GM19452 (cell line): ENCODE measurements at regions not wholly inside any gene's neighbourhood (a gene's known extent, or its start where the extent isn't known, plus 50 kb on each side); places are given as distances from the start of the nearest gene placed in this dataset.
A peak's percentile ranks its signal among the peaks of the same experiment; 100 is the strongest.
"Not testable (repeated sequence)": the region's sequence is repeated elsewhere in the genome, so short reads cannot be mapped to it uniquely, and the experiment has no call there.

Experiments used
- ATAC-seq: cut with Tn5 transposase; IDR thresholded peaks from one replicate; pipeline ENCODE4 v1.9.1; 2021; ENCODE audit not compliant: unreplicated experiment

GRCh38 chr6:145119081-145119480 is 616.2 kb downstream of the EPM2A start:
- ATAC-seq = no peak

GRCh38 chr6:145132709-145133108 is 602.6 kb downstream of the EPM2A start:
- ATAC-seq = no peak

- no peak for ATAC-seq
These were observed 599.6 kb downstream of the EPM2A start for GRCh38 chr6:145135702-145136101.

- ATAC-seq = no peak
These were observed 597.9 kb downstream of the EPM2A start for GRCh38 chr6:145137425-145137824.

GRCh38 chr6:145138469-145139139 is 596.7 kb downstream of the EPM2A start:
- ATAC-seq = no peak

- no peak for ATAC-seq
These were observed 596.0 kb downstream of the EPM2A start for GRCh38 chr6:145139140-145139850.

- no peak for ATAC-seq
These were observed 595.4 kb downstream of the EPM2A start for GRCh38 chr6:145139895-145140294.

- no peak for ATAC-seq
These were observed 593.7 kb downstream of the EPM2A start for GRCh38 chr6:145141572-145141971.

- no peak for ATAC-seq
These were observed 592.4 kb downstream of the EPM2A start for GRCh38 chr6:145142958-145143357.

GRCh38 chr6:145143379-145143778 is 591.9 kb downstream of the EPM2A start:
- ATAC-seq = no peak

- no peak for ATAC-seq
These were observed 587.8 kb downstream of the EPM2A start for GRCh38 chr6:145147559-145147958.

- peak; percentile 76 for ATAC-seq
These were observed 587.2 kb downstream of the EPM2A start for GRCh38 chr6:145147981-145148749.

GRCh38 chr6:145148776-145149175 is 586.5 kb downstream of the EPM2A start:
- ATAC-seq = no peak

- no peak for ATAC-seq
These were observed 583.7 kb downstream of the EPM2A start for GRCh38 chr6:145151624-145152023.

GRCh38 chr6:145153495-145153894 is 581.8 kb downstream of the EPM2A start:
- no peak for ATAC-seq

- ATAC-seq = no peak
These were observed 579.9 kb downstream of the EPM2A start for GRCh38 chr6:145155411-145155810.

- no peak for ATAC-seq
These were observed 579.2 kb downstream of the EPM2A start for GRCh38 chr6:145155873-145156782.

- ATAC-seq = not testable (repeated sequence)
These were observed 576.7 kb downstream of the EPM2A start for GRCh38 chr6:145158636-145159035.

GRCh38 chr6:145159921-145160320 is 575.4 kb downstream of the EPM2A start:
- no peak for ATAC-seq

GRCh38 chr6:145161501-145161900 is 573.8 kb downstream of the EPM2A start:
- no peak for ATAC-seq

- ATAC-seq = no peak
These were observed 565.5 kb downstream of the EPM2A start for GRCh38 chr6:145169726-145170224.
